ENCODE measurements at regions not wholly inside any gene's neighbourhood (a gene's known extent, or its start where the extent isn't known, plus 50 kb on each side); places are given as distances from the start of the nearest gene placed in this dataset.

- Histone ChIP-seq H3F3A (replicated peaks; ENCODE audit: low read depth) (no peaks in the 10 kb centered on the region), H2AFZ (no peak overlapping the region), H3K4me1 (ENCODE audit: insufficient read depth) (peaks cover 8% of the 10 kb centered on the region; the same call in 1 of the 2 replicates), H3K4me3 (no peak overlapping the region), H3K4me2 (no peak overlapping the region), H3K27ac (ENCODE audit: low read depth) (no peak overlapping the region), H3K79me2 (replicated peaks; ENCODE audit: insufficient read depth) (no peaks in the 10 kb centered on the region), H3K36me3 (ENCODE audit: insufficient read depth) (no peaks in the 10 kb centered on the region), H3K9me2 (ENCODE audit: insufficient read depth) (no peaks in the 10 kb centered on the region), H4K20me1 (replicated peaks; ENCODE audit: insufficient read depth) (no peaks in the 10 kb centered on the region), H3K27me3 (ENCODE audit: insufficient read depth) (no peaks in the 10 kb centered on the region)
- Mint-ChIP-seq H3K27me3 (ENCODE audit: insufficient read depth, low read depth, poor library complexity) (peaks cover 2% of the 10 kb centered on the region), H3K4me1 (peaks cover 31% of the 10 kb centered on the region), H3K36me3 (ENCODE audit: low read depth) (no peaks in the 10 kb centered on the region), H3K9me3 (no peaks in the 10 kb centered on the region), H3K27ac (no peak overlapping the region), H3K4me3 (no peak overlapping the region)
- DNase-seq (ENCODE audit: low spot score) (no peak), ATAC-seq (no peak)
- TF ChIP-seq CREB1 (CRISPR knock-in tag; IDR thresholded peaks at IDR 0.05; ENCODE audit: low read depth), result no peak
- no peak for TF ChIP-seq ZNF331 (CRISPR knock-in tag; IDR thresholded peaks at IDR 0.05; ENCODE audit: low read depth)
- TF ChIP-seq ETS1 (IDR thresholded peaks at IDR 0.05), result no peak
- no peak for TF ChIP-seq ZNF462 (CRISPR knock-in tag; IDR thresholded peaks at IDR 0.05)
- TF ChIP-seq REST (IDR thresholded peaks at IDR 0.05; ENCODE audit: unreplicated experiment), result no peak
- TF ChIP-seq EZH2phosphoT487 (IDR thresholded peaks at IDR 0.05; ENCODE audit: unreplicated experiment), result no peak
- TF ChIP-seq EZH2 (IDR thresholded peaks at IDR 0.05; ENCODE audit: low read depth, unreplicated experiment), result no peak
- TF ChIP-seq JUNB (IDR thresholded peaks at IDR 0.05; ENCODE audit: unreplicated experiment), result no peak
- TF ChIP-seq ZNF114 (CRISPR knock-in tag; IDR thresholded peaks at IDR 0.05), result no peak
- TF ChIP-seq POLR2AphosphoS5 (IDR thresholded peaks at IDR 0.05; ENCODE audit: low read depth), result no peak
- TF ChIP-seq CTCF (conservative IDR thresholded peaks at IDR 0.05; ENCODE audit: low read depth in 2 of 2), result no peak
- no peak for TF ChIP-seq NANOG (IDR thresholded peaks at IDR 0.05; ENCODE audit: borderline replicate concordance)
- no peak for TF ChIP-seq STAT1 (IDR thresholded peaks at IDR 0.05; ENCODE audit: unreplicated experiment)
Observed at GRCh38 chr20:11677836-11678235, 239.9 kb upstream of the BTBD3 start.

Measured in GM23338 (cell line).